NCI-H82 treated with DMSO at 0.1 percent for 48 hours (cell line): ENCODE measurements at regions not wholly inside any gene's neighbourhood (a gene's known extent, or its start where the extent isn't known, plus 50 kb on each side); places are given as distances from the start of the nearest gene placed in this dataset.
"Not testable (repeated sequence)": the region's sequence is repeated elsewhere in the genome, so short reads cannot be mapped to it uniquely, and the experiment has no call there.

Experiments
- DNase-seq: peaks from one replicate; lab custom pipeline; 2025; ENCODE audit not compliant: unreplicated experiment; lab: John Stamatoyannopoulos, UW

GRCh38 chr5:162931501-162931900, 505.9 kb upstream of the CCNG1 start:
- no peak for DNase-seq

GRCh38 chr5:162939991-162940390, 497.4 kb upstream of the CCNG1 start:
- DNase-seq = no peak

DNA sequence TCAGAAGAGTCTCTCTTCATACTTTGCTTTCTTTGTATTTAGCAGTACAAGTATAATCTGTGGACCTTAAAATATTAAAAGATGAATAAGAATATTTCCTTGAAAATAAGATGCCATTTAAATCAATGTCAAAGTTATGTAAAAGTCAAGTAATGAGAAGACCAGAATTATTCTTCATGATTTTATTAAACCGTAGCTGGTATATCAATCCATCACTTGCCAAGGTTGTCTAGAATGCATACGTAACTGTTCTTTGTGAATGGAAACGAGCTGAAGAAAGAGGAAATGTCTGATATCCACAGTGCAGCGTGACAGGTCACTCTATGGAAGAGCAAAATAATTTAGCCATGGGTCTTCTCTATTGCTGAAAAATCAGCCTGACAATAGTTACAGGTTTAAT, 488.7 kb upstream of the CCNG1 start:
- DNase-seq = no peak

DNA sequence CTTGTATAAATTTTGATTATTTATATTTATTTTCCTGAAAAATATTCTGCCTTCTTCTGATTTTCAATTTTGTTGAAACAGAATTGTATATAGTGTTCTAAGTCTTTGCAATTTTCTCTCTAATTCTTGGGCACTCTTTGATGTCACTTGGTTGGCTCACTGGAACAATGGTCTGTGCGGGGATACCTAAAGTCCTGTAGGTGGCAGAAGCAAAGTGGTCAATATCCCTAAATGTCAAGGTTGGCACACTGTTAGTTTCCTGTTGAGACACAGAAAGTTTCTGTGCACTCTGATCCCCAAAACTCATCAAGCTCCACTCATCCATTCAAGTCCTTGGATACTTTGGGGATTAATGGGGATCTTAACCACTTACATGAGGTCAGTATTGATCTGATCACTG, 480.8 kb upstream of the CCNG1 start:
- no peak for DNase-seq

- not testable (repeated sequence) for DNase-seq
These were observed 473.3 kb upstream of the CCNG1 start for GRCh38 chr5:162964144-162964543.

- DNase-seq = no peak
These were observed 447.3 kb upstream of the CCNG1 start for GRCh38 chr5:162990063-162990462.

- no peak for DNase-seq
These were observed 446.4 kb upstream of the CCNG1 start for GRCh38 chr5:162990856-162991497.

- DNase-seq = no peak
These were observed 441.8 kb upstream of the CCNG1 start for GRCh38 chr5:162995568-162995967.

DNA sequence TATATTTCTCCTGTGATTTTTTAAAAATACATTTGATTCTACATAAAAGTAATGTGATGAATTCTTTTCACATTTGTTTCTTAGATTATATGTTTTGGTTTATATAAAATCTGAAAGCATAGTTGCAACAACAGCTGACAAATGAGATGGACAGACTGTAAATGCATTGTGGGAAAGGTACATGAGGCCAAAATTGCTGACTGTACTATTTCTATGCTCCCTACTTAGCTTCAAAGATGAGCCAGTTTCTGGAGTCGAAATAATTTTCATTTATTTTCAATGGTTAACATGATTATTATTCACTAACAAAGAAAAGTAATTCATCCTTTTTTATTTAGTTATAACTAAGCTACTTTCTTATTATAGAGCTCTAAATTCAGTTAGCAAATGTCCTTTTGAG, 441.3 kb upstream of the CCNG1 start:
- DNase-seq = no peak

DNA sequence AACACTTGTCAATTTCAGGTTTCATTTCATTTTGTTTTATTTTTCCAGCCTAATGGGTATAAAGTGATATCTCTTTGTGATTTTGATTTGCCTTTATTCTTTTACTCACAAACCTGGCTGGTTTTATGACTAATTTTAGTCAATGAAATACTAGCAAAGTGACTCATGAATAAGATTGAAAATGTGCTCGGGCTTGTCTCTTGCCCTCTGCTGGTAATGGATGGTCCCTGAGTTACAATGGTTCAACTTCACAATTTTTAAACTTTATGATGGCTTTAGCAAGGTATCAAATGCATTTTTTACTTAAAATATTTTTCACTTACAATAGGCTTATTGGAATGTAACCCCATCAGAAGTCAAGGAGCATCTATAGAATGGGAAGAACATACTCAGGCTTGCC, 431.4 kb upstream of the CCNG1 start:
- DNase-seq = no peak

DNA sequence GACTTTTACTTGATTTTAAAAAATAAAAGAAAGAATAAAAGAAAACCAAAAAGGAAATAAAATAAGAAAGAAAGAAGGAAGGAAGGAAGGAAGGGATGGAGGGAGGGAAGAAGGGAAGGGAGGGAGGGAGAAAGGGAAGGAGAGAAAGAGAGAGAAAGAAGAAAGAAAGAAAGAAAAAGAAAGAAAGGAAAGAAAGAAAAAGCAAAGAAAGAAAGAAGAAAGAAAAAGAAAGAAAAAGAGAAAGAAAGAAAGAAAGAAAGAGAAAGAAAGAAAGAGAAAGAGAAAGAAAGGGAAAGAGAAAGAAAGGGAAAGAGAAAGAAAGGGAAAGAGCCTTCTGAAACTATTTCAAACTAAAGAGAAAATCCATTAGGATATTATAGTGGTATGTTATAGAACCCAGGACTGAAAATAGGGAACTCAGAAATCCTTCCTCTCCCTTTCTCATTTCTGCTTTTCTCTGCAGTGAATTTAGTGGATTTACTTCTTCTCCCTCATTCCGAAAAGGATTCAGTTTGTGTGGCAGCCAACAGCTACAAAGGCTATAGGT, 414.7 kb upstream of the CCNG1 start:
- DNase-seq = no peak

DNA sequence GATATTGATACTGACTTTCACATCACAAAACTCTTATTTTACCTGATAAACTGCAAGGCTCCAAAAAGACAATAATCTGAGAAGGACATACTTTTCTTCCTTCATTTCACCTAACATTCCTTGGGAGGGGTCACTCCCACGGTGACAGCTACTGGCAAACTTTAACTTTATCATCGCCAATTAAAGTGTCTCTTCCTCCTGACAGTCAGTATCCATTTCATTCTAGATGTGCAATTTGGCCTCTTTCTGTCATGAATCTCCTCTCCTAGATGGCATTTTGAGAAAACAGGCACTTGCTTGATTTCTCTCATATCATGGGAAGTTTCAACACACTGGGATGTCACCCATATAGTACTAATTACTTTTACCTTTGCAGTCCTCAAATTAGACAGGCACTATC, 413.5 kb upstream of the CCNG1 start:
- no peak for DNase-seq

GRCh38 chr5:163024936-163025335, 412.5 kb upstream of the CCNG1 start:
- DNase-seq = no peak

DNA sequence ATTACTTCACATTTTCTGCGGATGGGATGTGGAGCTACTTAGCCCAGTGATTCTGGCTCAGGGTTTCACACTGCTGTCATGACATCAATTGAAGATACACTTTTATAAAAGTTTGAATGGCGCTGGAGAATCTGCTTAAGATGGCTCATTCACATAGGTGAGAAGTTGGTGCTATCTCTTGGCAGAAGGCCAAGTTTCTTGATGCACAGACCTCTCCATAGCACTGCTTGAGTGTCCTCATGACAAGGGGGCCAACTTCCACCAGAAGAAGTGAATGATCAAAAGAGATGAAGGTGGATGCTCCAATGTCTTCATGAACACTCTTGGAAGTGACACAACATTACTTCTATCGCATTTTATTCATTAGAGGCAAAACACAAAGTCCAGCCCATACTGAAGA, 403.7 kb upstream of the CCNG1 start:
- DNase-seq = no peak

- no peak for DNase-seq
These were observed 396.1 kb upstream of the CCNG1 start for GRCh38 chr5:163041254-163041653.

- DNase-seq = no peak
These were observed 357.8 kb upstream of the CCNG1 start for GRCh38 chr5:163079618-163080017.

DNA sequence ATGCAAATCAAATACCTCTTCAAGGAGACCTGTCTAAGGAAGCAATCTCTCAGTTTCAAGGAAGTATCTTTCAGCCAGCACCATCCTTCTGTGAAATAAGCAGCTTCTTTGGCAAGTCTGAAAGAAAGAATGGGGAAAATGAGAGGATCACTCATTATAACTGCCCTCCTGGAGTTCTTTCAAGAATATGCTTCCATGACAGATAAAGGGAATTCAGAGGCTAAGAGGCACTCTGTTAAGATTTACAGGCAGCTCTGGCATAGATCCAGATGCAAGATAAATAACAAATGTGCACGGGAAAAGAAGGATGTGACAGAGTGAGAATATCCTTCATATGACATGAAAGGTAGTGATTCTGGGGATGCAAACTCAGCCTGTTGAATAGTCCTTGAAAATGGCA, 348.2 kb upstream of the CCNG1 start:
- DNase-seq = no peak

DNA sequence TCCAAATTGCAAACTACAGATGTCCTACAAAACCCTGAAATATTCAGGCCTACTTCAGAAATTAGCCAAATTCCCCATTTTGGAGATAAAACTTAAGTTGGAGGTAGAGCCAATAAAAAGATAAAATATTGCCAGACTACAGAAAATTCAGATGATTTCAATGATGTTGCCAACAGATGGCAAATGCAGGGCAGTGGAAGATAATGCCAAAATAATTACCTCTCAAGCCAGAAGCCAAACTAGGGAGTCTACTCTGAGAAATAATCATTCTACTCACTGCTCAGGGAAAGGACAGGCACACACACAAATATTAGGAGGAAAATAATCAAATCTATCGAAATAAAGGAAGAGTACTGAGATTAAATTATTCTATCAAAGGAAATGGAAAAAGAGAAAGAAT, 347.5 kb upstream of the CCNG1 start:
- DNase-seq = no peak

DNA sequence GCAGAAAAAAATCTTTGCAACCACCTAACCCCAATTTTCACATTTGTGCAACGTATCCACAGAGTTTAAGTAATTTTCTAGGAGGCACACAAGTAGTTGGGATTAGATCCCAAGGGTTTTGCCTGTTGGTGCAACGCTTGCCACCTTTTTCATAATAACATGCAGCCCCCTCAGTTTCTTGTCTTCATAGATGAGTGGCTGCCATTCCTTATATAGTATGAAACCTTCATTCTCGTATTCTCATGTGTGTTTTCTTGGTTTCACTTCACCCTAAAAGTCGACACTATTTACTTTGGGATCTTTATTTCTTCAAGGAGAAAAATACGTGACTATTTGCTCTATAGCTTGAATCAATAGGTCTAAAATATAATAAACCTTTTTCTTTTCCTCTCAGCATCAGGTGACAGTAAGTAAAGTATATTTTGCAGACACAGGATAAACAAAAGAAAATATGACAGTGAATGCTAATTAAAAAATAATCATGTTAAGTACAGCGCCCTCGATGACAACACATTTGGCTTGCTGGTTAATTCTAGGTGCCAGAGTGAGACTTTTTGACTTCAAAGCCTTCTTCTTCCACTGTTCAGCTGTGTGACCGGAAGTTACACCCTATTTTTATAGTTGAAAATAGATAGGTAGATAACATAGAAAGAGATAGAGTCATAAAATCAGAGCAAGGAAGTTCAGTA, 342.8 kb upstream of the CCNG1 start:
- no peak for DNase-seq

- DNase-seq = no peak
These were observed 332.9 kb upstream of the CCNG1 start for GRCh38 chr5:163104464-163104863.

DNA sequence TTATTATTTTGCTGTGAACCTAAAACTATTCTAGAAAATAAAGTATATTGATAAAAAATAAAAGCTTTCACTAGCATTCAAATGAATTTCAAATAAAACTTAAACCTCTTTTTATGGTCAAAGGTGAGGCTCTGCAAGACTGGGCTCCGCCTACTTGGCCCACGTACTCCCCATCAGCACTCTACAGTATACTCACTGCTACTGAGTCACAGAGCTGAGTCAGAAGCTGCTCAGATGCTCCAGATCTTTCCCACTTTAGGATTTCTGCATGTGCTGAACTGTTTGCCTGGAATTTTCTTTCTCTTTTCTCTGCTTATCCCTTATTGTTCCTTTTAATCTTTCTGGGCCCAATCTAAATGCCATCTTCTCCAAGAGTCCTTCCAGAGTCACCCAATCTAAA, 331.9 kb upstream of the CCNG1 start:
- no peak for DNase-seq

GRCh38 chr5:163106098-163106497, 331.3 kb upstream of the CCNG1 start:
- no peak for DNase-seq

GRCh38 chr5:163108351-163108750, 329.0 kb upstream of the CCNG1 start:
- no peak for DNase-seq
